ENCODE measurements at regions not wholly inside any gene's neighbourhood (a gene's known extent, or its start where the extent isn't known, plus 50 kb on each side); places are given as distances from the start of the nearest gene placed in this dataset.

GRCh38 chr1:201750934-201751333, 78.0 kb upstream of the IPO9 start:
- H3K27ac ChIP-seq (replicated peaks) = no peak overlapping the region

DNA sequence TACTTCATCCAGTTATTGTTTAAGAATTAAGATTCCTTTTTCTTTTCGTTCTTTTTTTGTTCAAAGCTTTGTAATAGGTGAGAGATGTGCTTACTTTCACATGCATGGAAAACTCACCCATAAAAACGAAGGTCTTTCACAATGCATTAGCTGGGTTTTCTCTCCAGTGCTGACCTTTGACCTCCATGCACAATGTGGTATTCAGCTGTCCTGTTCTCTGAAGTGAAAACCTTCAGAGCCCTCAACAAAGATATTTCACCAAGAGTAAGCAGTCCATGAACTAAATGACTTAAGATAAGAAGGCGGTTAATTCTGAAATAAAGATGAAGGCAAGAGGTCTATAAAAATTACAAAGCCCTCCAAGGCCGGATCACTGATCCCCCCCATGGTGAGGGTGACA, 77.1 kb upstream of the IPO9 start:
- TF ChIP-seq REST (IDR thresholded peaks at IDR 0.05; ENCODE audit: insufficient replicate concordance, low read depth) (no peak), SPI1 (IDR thresholded peaks at IDR 0.05; ENCODE audit: borderline replicate concordance, low read depth) (no peak), CTCF (IDR thresholded peaks at IDR 0.05; ENCODE audit: insufficient read depth, low read length) (no peak), POLR2AphosphoS5 (IDR thresholded peaks at IDR 0.05; ENCODE audit: low read depth) (no peak), GABPA (IDR thresholded peaks at IDR 0.05; ENCODE audit: low read depth) (no peak)
- Histone ChIP-seq H3K27me3 (ENCODE audit: insufficient read depth, poor library complexity, severe bottlenecking) (peaks cover 10% of the 10 kb centered on the region), H3K27ac (replicated peaks) (no peak overlapping the region), H3K4me3 (replicated peaks; ENCODE audit: insufficient read depth, low read length) (no peak overlapping the region)
- no peak for DNase-seq (ENCODE audit: low read depth in 1 of 2, low spot score in 1 of 2)

More at GRCh38 chr1:201750934-201751333, 78.0 kb upstream of the IPO9 start:
- DNase-seq (ENCODE audit: low read depth in 1 of 2, low spot score in 1 of 2) = no peak
- TF ChIP-seq CTCF (IDR thresholded peaks at IDR 0.05; ENCODE audit: insufficient read depth, low read length) (no peak), POLR2AphosphoS5 (IDR thresholded peaks at IDR 0.05; ENCODE audit: low read depth) (no peak), SPI1 (IDR thresholded peaks at IDR 0.05; ENCODE audit: borderline replicate concordance, low read depth) (no peak)
- H3K27me3 ChIP-seq (ENCODE audit: insufficient read depth, poor library complexity, severe bottlenecking) = peaks cover 13% of the 10 kb centered on the region
- no peak overlapping the region for H3K4me3 ChIP-seq (replicated peaks; ENCODE audit: insufficient read depth, low read length)

DNA sequence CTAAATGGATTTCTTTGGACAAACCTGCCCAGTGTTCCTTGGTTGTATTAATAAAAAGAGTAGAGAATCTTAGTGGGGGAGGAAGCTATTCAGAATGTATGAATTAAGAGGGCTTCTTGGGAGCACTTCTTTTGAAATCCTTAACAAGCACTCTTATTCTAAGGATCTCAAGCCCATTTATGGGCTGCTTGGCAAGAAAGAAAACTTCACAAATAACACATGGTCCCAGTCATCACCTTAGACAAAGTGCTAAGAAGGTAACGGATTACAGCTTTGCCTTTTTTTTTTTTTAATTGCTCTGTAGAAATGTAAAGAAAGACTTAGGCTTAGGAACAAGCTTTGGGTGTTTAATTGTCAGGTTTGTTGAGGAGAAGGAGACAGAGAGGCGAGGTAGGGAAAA, 76.6 kb upstream of the IPO9 start:
- H3K4me3 ChIP-seq (replicated peaks; ENCODE audit: insufficient read depth, low read length) = no peak overlapping the region
- no peak for DNase-seq (ENCODE audit: low read depth in 1 of 2, low spot score in 1 of 2)

More for the DNA sequence above, 76.6 kb upstream of the IPO9 start:
- TF ChIP-seq CTCF (IDR thresholded peaks at IDR 0.05; ENCODE audit: insufficient read depth, low read length) (no peak), POLR2AphosphoS5 (IDR thresholded peaks at IDR 0.05; ENCODE audit: low read depth) (no peak), SPI1 (IDR thresholded peaks at IDR 0.05; ENCODE audit: borderline replicate concordance, low read depth) (no peak), REST (IDR thresholded peaks at IDR 0.05; ENCODE audit: insufficient replicate concordance, low read depth) (no peak), GABPA (IDR thresholded peaks at IDR 0.05; ENCODE audit: low read depth) (no peak)
- Histone ChIP-seq H3K27me3 (ENCODE audit: insufficient read depth, poor library complexity, severe bottlenecking) (peaks cover 9% of the 10 kb centered on the region), H3K27ac (replicated peaks) (no peak overlapping the region)

Measured in HL-60 (cell line).